ENCODE measurements at regions not wholly inside any gene's neighbourhood (a gene's known extent, or its start where the extent isn't known, plus 50 kb on each side); places are given as distances from the start of the nearest gene placed in this dataset.

GRCh38 chr4:107252571-107252970 lies 216.5 kb upstream of the DKK2 start:
- no peak for DNase-seq (ENCODE audit: low read depth in 2 of 2)

DNA sequence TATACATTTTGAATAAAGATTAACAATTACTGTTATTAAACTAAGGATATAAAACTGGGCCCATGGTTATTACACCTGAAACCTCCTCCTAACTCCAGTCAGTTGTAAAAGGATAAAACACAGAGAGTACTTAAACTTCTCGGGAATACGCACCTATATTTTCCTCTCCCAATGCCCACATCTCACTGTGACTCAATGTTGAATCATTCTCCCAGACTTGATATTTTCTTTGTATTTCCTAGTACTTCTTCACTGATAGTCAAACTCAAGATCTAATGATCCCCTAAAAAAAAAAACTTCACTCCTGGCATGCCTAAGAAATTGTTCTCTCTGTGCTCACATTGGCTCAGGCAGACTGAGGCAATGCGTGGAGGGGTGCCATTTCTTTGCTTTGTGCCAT lies 212.5 kb upstream of the DKK2 start:
- no peak for DNase-seq (ENCODE audit: low read depth in 2 of 2)

DNA sequence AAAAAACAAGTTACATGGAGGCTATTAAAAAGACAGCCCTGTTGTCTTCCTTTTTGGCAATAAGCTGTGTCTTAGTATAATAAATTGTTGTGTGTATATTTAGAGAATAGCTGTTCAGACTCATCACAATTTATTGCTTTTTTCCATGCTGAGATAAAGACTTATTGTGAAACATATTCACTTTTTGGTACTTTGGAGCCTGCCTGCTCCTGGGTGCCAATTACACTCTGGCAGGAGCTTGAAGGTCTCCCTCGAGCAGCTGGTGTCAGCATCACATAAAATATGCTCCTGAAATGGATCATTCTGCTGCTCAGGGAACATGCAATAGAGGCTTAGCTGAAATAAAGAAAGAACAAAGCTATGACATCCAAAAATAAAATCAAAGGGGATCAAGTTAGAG lies 211.6 kb upstream of the DKK2 start:
- no peak for DNase-seq (ENCODE audit: low read depth in 2 of 2)

GRCh38 chr4:107246761-107247160 lies 210.6 kb upstream of the DKK2 start:
- no peak for DNase-seq (ENCODE audit: low read depth in 2 of 2)

GRCh38 chr4:107243141-107243781 lies 207.1 kb upstream of the DKK2 start:
- DNase-seq (ENCODE audit: low read depth in 2 of 2): no peak

DNA sequence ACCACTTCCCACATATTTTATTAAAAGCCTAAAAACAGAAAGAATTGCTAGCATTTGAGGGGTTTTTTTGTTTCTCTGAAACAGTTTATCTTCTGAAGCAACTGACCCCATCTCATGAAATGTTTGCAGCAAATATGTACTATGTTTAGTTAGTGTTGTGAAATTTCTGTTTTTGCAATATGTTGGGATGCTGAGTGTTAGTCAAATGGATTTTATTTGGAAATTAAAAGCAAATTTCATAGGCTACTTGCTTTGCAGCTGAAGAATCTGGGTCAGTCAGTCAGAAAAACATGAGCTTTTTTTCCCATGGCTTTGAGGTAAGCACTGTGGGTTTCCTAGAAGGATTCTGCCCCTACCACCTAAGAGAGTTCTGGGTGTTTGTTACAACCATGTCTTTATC lies 184.9 kb upstream of the DKK2 start:
- no peak for DNase-seq (ENCODE audit: low read depth in 2 of 2)

GRCh38 chr4:107219681-107220080 lies 183.6 kb upstream of the DKK2 start:
- no peak for DNase-seq (ENCODE audit: low read depth in 2 of 2)

GRCh38 chr4:107216379-107216778 lies 180.3 kb upstream of the DKK2 start:
- no peak for DNase-seq (ENCODE audit: low read depth in 2 of 2)

GRCh38 chr4:107215222-107215621 lies 179.1 kb upstream of the DKK2 start:
- DNase-seq (ENCODE audit: low read depth in 2 of 2): no peak

GRCh38 chr4:107213880-107214279 lies 177.8 kb upstream of the DKK2 start:
- DNase-seq (ENCODE audit: low read depth in 2 of 2): no peak

DNA sequence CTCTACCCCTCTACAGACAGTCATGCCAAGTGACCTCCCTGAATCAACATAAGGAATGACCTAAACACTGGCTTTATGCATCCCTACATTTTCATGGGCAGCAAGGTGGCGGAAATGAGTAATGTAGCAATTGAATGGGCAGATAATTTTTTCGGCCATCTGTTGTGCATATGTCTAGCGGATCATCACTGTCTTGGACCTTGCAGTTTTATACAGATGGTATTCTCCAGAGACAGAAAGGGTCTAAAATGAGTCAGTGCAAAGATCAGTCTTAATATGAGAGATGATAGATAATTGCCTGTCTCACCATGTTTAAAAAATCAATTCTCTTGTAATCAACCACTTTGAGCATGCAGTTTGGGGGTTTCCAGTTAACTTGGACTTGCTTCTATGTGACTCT lies 177.3 kb upstream of the DKK2 start:
- no peak for DNase-seq (ENCODE audit: low read depth in 2 of 2)

- DNase-seq (ENCODE audit: low read depth in 2 of 2): no peak
Measured at GRCh38 chr4:107212565-107212964, 176.5 kb upstream of the DKK2 start.

DNA sequence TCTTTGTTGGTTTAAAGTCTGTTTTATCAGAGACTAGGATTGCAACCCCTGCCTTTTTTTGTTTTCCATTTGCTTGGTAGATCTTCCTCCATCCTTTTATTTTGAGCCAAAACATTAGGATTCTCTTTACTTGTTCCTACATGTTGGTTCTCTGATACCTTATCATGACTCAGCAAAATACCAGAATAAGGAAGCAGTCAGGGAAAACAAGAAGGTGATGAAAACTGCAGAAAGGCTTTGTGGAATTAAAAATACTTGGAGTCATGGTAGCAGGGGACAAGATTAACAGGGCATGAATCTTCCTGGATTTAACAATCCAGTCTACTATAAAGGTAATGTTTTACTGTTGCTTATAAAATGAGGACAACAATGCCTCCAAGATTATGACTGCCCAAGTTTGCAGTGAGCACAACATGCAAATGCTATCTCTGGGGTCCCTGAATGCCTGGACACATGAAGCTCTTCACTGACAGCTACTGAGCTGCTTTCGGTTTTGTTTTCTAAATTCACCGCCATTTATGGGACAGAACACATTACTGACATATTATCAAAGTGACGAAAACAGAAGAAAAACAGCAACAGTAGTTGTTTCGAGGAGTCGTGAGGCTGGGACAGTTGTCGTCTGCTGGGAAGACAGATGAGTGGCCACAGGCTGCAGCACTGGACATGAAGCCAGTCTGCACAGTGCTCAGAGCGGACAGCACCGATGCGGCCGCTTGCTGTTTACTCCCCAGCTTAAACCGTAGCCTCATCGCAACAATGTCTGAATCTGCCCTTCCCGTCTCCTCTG lies 174.5 kb upstream of the DKK2 start:
- no peak for DNase-seq (ENCODE audit: low read depth in 2 of 2)

- no peak for DNase-seq (ENCODE audit: low read depth in 2 of 2)
Measured at GRCh38 chr4:107203733-107204132, 167.6 kb upstream of the DKK2 start.

DNA sequence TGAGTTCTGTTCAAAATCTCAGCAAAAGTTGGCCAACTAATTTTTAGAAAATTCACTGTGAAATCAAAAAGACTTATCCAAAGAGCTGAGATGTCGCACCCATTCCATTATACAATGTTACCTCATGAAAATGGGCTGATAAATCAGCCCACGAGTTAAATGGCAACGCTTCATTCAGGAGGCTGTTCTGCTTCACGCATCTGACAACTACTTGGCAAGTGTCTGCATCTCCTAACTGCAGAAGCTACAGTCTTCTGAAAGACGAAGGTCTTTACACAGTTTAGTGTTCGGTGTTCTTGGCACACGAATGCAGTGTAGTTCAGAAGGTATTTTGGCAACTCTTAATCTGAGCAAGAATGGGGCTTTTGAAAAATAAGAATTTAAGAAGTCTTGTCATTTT lies 166.6 kb upstream of the DKK2 start:
- no peak for DNase-seq (ENCODE audit: low read depth in 2 of 2)

DNA sequence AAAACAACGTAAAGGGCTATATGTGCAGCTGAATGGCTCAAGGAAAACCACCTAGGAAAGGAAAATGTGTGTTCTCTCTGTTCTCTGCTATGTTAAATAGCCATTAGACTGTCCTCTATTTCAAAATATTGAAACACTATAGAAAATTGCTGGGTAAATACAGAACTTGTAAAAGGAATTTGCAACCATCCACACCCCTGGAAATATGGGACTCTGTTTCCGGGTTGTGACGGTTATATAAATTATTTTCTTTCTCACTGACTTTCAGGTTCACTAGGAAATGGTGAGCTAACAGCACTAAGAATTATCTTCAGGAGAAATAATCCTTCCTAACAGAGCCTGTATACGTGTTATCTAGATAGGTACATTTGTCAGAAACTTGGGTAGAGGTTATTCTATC lies 161.0 kb upstream of the DKK2 start:
- no peak for DNase-seq (ENCODE audit: low read depth in 2 of 2)

GRCh38 chr4:107196312-107196711 lies 160.2 kb upstream of the DKK2 start:
- DNase-seq (ENCODE audit: low read depth in 2 of 2): no peak

DNA sequence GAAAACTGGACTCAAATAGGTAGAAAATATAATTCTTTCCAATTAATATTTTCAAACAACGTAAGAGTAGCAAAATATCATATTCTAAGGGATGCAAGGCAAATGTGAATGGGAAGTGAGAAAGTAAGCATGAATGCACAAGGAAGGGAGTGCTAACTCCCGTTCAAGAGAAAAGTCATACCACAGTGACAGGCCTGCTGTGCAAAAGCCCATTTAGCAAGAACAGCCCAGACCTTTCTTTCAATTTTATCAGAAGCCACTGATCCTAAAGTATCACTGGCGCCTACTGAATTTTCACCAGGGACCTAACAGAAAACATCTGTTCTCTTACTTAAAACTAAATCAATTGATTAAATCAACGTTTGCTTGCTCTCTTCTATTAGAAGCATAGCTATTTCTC lies 157.9 kb upstream of the DKK2 start:
- no peak for DNase-seq (ENCODE audit: low read depth in 2 of 2)

DNA sequence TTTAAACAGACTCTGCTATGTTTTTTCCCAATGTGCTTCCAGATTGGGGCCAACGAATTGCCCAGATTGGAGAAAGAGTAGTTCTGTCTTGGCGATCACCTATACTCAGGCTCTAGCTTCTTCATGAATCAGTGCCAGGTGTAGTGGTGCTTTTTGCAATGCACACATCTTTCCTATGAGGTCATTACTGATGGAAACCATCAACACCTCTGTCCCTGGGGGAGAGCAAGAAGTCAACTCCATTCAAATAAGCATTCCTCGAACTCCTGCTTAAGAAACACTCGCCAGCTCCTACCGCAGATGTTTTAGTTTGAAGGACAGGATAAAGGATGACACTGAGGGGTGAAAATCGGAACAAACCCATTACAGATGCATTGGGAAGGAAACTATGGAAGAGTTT lies 156.5 kb upstream of the DKK2 start:
- no peak for DNase-seq (ENCODE audit: low read depth in 2 of 2)

DNA sequence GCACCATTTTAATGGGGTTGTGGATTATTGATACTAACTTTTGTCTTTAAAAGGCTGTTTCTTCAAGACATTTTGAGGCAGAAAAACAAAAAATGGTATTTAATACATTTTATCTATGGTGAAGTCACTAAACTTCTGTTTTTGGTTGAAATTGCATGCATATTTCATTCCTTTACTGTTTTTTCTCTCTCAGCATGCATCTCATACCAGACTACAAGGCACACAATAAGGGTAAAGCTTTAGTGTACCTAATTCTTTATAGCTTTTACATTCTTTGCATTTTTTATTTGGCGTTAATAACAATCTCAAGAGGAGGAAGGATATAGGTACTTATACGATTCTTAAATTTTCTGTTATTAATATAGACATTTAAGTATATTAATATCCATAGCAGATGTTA lies 151.0 kb upstream of the DKK2 start:
- no peak for DNase-seq (ENCODE audit: low read depth in 2 of 2)

- DNase-seq (ENCODE audit: low read depth in 2 of 2): peak; percentile 55 to 64
Measured at GRCh38 chr4:107183155-107183774, 147.2 kb upstream of the DKK2 start.

DNA sequence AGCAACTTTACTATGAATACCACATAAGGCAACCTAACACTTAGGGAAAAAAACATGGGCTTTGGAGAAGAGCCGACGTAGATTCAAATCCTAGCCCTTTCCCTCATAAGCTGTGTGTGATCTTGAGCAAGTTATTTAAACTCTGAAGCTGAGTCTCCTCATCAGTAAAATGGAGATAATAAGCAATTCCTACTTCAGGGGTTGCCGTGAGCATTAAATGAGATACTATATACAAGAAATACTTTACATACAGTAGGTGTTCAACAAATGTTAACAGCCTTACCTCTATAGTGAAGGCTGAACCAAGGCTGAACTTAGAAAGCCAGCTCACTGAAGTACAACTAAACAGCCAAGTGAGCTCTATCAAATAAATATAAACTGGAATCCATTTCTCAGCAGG lies 146.2 kb upstream of the DKK2 start:
- no peak for DNase-seq (ENCODE audit: low read depth in 2 of 2)

- DNase-seq (ENCODE audit: low read depth in 2 of 2): no peak
Measured at GRCh38 chr4:107166873-107167450, 130.8 kb upstream of the DKK2 start.
